ENCODE measurements at regions not wholly inside any gene's neighbourhood (a gene's known extent, or its start where the extent isn't known, plus 50 kb on each side); places are given as distances from the start of the nearest gene placed in this dataset.

- no peak for TF ChIP-seq POLR2A (IDR thresholded peaks at IDR 0.05; ENCODE audit: low read depth, low read length)
- no peak for TF ChIP-seq POLR2AphosphoS5 (IDR thresholded peaks at IDR 0.05; ENCODE audit: low read depth, low read length)
- no peak for TF ChIP-seq TAF1 (IDR thresholded peaks at IDR 0.05; ENCODE audit: low read depth, low read length)
Measured at GRCh38 chr15:81825136-81825535, 220.7 kb downstream of the MEX3B start.

All from GM12891 (cell line).